ENCODE measurements at regions not wholly inside any gene's neighbourhood (a gene's known extent, or its start where the extent isn't known, plus 50 kb on each side); places are given as distances from the start of the nearest gene placed in this dataset.

DNA sequence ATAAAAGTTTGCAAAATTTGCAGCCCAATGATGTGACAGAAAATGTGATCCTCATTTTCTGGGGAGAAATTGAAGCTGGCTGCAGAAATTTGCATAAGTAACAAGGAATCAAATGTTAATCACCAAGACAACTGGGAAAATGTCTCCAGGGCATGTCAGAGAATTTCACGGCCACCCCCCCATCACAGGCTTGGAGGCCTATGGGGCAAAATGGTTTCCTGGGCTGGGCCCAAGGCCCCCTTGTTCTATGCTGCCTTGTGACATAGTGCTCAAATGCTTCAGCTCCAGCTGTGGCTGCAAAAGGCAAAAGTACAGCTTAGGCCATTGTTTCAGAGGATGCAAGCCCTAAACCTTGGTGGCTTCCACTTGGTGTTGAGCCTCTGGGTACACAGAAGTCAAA, 1202.6 kb downstream of the EPHA7 start:
- no peak overlapping the region for H3K4me3 ChIP-seq (ENCODE audit: low read length)
- H3K9me3 ChIP-seq (ENCODE audit: insufficient read depth, low read depth, low read length), result peaks cover 16% of the 10 kb centered on the region; the same call in 1 of the 2 replicates
- no peak overlapping the region for H3K9ac ChIP-seq (ENCODE audit: low read depth, low read length)
- H3K27me3 ChIP-seq (ENCODE audit: insufficient read depth, low read length), result no peaks in the 10 kb centered on the region
- no peak overlapping the region for H3K27ac ChIP-seq (ENCODE audit: low read length)
- no peaks in the 10 kb centered on the region for H3K36me3 ChIP-seq (ENCODE audit: insufficient read depth, low read depth, low read length)
- H3K4me1 ChIP-seq (ENCODE audit: insufficient read depth, low read length), result no peaks in the 10 kb centered on the region

DNA sequence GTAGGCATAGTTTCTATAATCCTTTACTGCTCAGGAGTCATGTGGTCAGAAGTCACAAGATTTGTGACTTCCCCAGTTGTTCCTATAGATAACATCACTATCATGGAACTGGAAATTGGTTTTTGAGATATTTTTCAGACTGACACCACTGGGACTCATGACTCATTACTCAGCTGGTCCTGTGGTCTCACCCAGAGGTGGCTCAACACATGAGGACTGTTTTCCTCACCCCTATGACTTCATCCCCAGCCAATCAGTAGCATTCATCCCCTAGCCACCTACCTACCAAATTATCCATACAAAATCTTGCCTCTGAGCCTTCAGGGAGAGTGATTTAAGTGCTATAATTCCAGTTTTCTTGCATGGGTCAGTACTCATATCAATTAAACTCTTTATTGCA, 1217.7 kb downstream of the EPHA7 start:
- H3K27me3 ChIP-seq (ENCODE audit: insufficient read depth, low read length), result no peaks in the 10 kb centered on the region
- no peaks in the 10 kb centered on the region for H3K4me1 ChIP-seq (ENCODE audit: insufficient read depth, low read length)
- no peak overlapping the region for H3K27ac ChIP-seq (ENCODE audit: low read length)

DNA sequence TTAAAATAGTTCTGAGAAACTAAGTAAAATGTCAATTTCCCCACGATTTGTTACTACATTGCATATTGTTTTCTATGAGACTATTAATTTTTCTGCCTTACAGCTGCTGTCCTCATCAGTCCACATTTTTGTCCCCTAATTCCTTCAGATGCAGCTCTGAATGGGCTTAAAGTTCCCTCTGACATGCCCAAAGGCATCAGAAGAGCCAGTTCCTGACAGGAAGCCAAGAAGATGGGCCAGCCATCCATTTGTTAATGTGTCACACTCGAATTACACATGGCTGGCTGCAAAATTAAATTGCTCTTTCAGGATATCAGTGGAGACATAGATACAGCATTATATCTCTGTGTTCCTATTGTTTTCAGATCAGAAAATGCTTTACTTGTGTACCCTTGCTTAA, 1223.0 kb downstream of the EPHA7 start:
- no peak overlapping the region for H3K9ac ChIP-seq (ENCODE audit: low read depth, low read length)

More for the DNA sequence above, 1217.7 kb downstream of the EPHA7 start:
- Histone ChIP-seq H3K9ac (ENCODE audit: low read depth, low read length) (no peak overlapping the region), H3K9me3 (ENCODE audit: insufficient read depth, low read depth, low read length) (peaks cover 9% of the 10 kb centered on the region), H3K36me3 (ENCODE audit: insufficient read depth, low read depth, low read length) (no peaks in the 10 kb centered on the region), H3K4me3 (ENCODE audit: low read length) (no peak overlapping the region)

DNA sequence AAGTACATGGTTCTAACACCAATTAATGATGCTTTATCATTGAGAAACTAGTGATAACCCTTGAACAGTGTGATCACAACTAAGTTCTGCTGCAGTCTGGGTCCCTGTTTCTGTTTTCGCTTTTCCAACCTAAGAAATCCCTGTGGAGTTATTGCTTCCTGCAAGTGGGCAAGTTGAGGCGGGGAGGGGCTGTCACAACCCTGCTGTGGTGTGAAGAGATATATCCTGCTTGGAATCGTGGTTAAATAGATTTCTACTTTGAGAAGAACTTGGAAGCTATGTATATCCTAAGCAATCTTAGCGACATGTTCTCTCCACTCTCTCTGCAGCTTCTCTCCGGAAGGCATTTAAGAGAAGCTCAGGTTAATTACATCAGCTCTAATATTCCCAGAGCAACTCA, 1223.6 kb downstream of the EPHA7 start:
- Histone ChIP-seq H3K4me3 (ENCODE audit: low read length) (no peak overlapping the region), H3K27ac (ENCODE audit: low read length) (no peak overlapping the region), H3K4me1 (ENCODE audit: insufficient read depth, low read length) (no peaks in the 10 kb centered on the region), H3K27me3 (ENCODE audit: insufficient read depth, low read length) (no peaks in the 10 kb centered on the region), H3K36me3 (ENCODE audit: insufficient read depth, low read depth, low read length) (no peaks in the 10 kb centered on the region), H3K9me3 (ENCODE audit: insufficient read depth, low read depth, low read length) (peaks cover 9% of the 10 kb centered on the region), H3K9ac (ENCODE audit: low read depth, low read length) (no peak overlapping the region)

More for the DNA sequence above, 1223.0 kb downstream of the EPHA7 start:
- no peak overlapping the region for H3K27ac ChIP-seq (ENCODE audit: low read length)
- H3K36me3 ChIP-seq (ENCODE audit: insufficient read depth, low read depth, low read length), result no peaks in the 10 kb centered on the region
- H3K4me1 ChIP-seq (ENCODE audit: insufficient read depth, low read length), result no peaks in the 10 kb centered on the region
- no peaks in the 10 kb centered on the region for H3K27me3 ChIP-seq (ENCODE audit: insufficient read depth, low read length)
- no peak overlapping the region for H3K4me3 ChIP-seq (ENCODE audit: low read length)
- peaks cover 9% of the 10 kb centered on the region for H3K9me3 ChIP-seq (ENCODE audit: insufficient read depth, low read depth, low read length)

DNA sequence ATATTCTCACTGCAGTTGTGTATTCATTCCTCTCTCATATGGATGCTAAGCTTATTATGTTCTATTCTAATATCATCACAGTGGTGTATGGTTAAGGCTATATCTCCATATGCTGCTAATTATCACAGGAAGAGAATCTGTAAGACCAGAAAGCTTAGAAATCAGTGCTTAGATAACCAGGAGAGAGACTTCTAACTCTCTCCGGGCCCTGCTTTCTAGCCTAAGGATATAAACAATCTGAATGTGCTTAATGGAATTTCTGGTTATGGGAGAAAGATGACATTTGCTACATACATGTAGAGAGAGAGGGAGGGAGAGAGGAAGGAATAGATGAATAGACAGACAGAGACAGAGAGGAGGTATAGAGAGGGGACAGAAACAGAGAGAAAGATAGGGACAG, 1231.3 kb downstream of the EPHA7 start:
- Histone ChIP-seq H3K9ac (ENCODE audit: low read depth, low read length) (no peak overlapping the region), H3K27ac (ENCODE audit: low read length) (no peak overlapping the region), H3K27me3 (ENCODE audit: insufficient read depth, low read length) (no peaks in the 10 kb centered on the region), H3K4me3 (ENCODE audit: low read length) (no peak overlapping the region), H3K4me1 (ENCODE audit: insufficient read depth, low read length) (0 out of 2 replicates have a peak, but pooled peaks cover 7% of the 10 kb centered on the region), H3K9me3 (ENCODE audit: insufficient read depth, low read depth, low read length) (no peaks in the 10 kb centered on the region), H3K36me3 (ENCODE audit: insufficient read depth, low read depth, low read length) (no peaks in the 10 kb centered on the region)

DNA sequence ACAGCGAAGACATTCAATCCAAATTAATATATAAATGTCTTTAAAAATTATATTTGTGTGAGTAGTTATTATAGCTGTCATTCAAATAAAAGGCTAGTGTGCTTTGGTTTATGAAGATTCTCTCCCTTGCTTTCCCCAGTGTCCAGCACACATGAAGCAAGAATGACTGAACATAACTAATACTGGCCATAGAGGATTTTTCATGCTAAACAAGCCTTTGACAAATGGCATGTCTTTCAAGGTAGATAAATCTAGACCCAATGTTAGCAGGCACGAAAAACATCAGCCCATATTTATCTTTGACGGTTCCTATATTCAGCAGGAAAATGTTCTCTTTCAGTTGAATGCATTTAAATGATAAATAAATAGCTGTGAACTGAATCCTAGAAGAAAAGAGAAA, 1234.4 kb downstream of the EPHA7 start:
- Histone ChIP-seq H3K9ac (ENCODE audit: low read depth, low read length) (no peak overlapping the region), H3K4me1 (ENCODE audit: insufficient read depth, low read length) (0 out of 2 replicates have a peak, but pooled peaks cover 7% of the 10 kb centered on the region), H3K9me3 (ENCODE audit: insufficient read depth, low read depth, low read length) (no peaks in the 10 kb centered on the region), H3K27me3 (ENCODE audit: insufficient read depth, low read length) (no peaks in the 10 kb centered on the region), H3K27ac (ENCODE audit: low read length) (no peak overlapping the region), H3K36me3 (ENCODE audit: insufficient read depth, low read depth, low read length) (no peaks in the 10 kb centered on the region), H3K4me3 (ENCODE audit: low read length) (no peak overlapping the region)

GRCh38 chr6:92181347-92181746, 1238.0 kb downstream of the EPHA7 start:
- H3K36me3 ChIP-seq (ENCODE audit: insufficient read depth, low read depth, low read length), result no peaks in the 10 kb centered on the region
- no peak overlapping the region for H3K4me3 ChIP-seq (ENCODE audit: low read length)
- H3K4me1 ChIP-seq (ENCODE audit: insufficient read depth, low read length), result no peaks in the 10 kb centered on the region
- H3K9me3 ChIP-seq (ENCODE audit: insufficient read depth, low read depth, low read length), result no peaks in the 10 kb centered on the region
- H3K27me3 ChIP-seq (ENCODE audit: insufficient read depth, low read length), result no peaks in the 10 kb centered on the region
- no peak overlapping the region for H3K27ac ChIP-seq (ENCODE audit: low read length)
- no peak overlapping the region for H3K9ac ChIP-seq (ENCODE audit: low read depth, low read length)

DNA sequence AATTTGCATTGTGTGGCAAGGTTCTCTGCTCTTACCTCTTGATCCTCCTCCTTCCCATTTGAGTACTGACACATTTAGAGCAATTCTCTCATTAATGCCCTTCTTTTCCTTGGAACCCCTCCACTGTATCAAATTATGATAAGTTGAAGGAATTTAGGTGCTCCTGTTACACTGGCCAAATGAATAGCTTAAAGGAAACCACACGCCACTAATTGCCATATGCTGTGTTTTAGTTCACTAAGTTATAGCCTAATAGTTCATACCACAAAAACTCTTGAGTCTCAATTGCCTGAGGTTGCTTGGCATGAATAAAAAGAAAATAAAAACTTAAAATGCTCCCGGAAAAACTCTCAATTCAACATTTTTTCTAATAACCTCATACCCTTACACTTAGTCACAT, 1239.3 kb downstream of the EPHA7 start:
- H3K27me3 ChIP-seq (ENCODE audit: insufficient read depth, low read length), result no peaks in the 10 kb centered on the region
- no peak overlapping the region for H3K9ac ChIP-seq (ENCODE audit: low read depth, low read length)
- no peak overlapping the region for H3K27ac ChIP-seq (ENCODE audit: low read length)
- no peaks in the 10 kb centered on the region for H3K36me3 ChIP-seq (ENCODE audit: insufficient read depth, low read depth, low read length)
- no peak overlapping the region for H3K4me3 ChIP-seq (ENCODE audit: low read length)
- H3K9me3 ChIP-seq (ENCODE audit: insufficient read depth, low read depth, low read length), result no peaks in the 10 kb centered on the region
- no peaks in the 10 kb centered on the region for H3K4me1 ChIP-seq (ENCODE audit: insufficient read depth, low read length)

- Histone ChIP-seq H3K27ac (ENCODE audit: low read length) (no peak overlapping the region), H3K4me1 (ENCODE audit: insufficient read depth, low read length) (peaks cover 2% of the 10 kb centered on the region; the same call in 1 of the 2 replicates), H3K9ac (ENCODE audit: low read depth, low read length) (no peak overlapping the region), H3K4me3 (ENCODE audit: low read length) (no peak overlapping the region), H3K9me3 (ENCODE audit: insufficient read depth, low read depth, low read length) (no peaks in the 10 kb centered on the region), H3K36me3 (ENCODE audit: insufficient read depth, low read depth, low read length) (no peaks in the 10 kb centered on the region), H3K27me3 (ENCODE audit: insufficient read depth, low read length) (no peaks in the 10 kb centered on the region)
Measured at GRCh38 chr6:92176666-92177065, 1242.7 kb downstream of the EPHA7 start.

DNA sequence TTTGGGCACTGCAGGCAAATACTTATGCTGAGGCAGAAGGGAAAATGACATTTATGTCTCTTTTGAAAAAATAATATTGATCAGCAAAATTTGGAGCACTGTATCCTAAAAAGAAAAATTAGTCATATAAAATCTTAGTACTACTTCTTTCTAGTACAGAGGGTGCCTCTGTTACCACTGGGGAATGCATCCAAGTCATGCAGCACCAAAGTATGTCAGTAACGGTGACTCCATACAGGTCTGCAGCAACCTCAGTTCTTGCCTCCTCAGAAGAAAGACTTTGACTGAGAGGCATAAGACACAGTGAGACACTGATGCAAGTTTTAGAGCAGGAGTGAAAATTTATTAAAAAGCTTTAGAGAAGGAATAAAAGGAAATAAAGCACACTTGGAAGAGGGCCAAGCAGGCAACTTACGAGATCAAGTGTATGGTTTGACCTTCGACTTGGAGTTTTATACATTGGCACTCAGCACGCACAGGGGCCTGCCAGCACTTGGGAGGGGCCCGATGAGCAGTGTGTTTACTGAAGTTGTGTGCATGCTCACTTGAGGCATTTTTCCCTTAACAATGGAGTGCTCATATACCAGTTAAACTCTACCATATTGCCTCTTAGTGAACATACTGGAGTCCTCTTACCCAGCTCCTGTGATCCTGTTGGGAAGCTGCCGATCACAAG, 1244.8 kb downstream of the EPHA7 start:
- Histone ChIP-seq H3K27ac (ENCODE audit: low read length) (no peak overlapping the region), H3K4me3 (ENCODE audit: low read length) (no peak overlapping the region), H3K36me3 (ENCODE audit: insufficient read depth, low read depth, low read length) (no peaks in the 10 kb centered on the region), H3K9ac (ENCODE audit: low read depth, low read length) (no peak overlapping the region), H3K27me3 (ENCODE audit: insufficient read depth, low read length) (no peaks in the 10 kb centered on the region), H3K9me3 (ENCODE audit: insufficient read depth, low read depth, low read length) (no peaks in the 10 kb centered on the region), H3K4me1 (ENCODE audit: insufficient read depth, low read length) (peaks cover 4% of the 10 kb centered on the region; the same call in 1 of the 2 replicates)

DNA sequence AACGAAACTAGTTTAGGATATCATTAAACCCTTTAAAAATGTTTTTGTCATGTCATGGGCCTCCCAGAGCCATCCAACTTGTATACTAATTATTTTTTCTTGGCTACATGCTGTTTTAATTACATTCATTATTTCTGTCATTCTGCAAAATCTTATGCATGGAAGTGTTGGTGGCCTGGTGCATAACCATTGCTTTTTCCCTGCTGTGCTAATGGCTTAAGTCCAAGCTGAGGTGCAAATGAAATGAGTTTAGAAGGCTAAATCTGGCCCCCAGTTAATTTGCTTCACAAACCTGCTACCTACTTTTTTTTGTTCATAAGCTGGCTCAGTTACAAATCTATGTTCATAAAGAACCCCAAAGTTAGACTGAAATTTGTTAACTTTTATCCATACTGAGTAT, 1249.9 kb downstream of the EPHA7 start:
- H3K9me3 ChIP-seq (ENCODE audit: insufficient read depth, low read depth, low read length), result no peaks in the 10 kb centered on the region
- no peak overlapping the region for H3K4me3 ChIP-seq (ENCODE audit: low read length)
- H3K36me3 ChIP-seq (ENCODE audit: insufficient read depth, low read depth, low read length), result no peaks in the 10 kb centered on the region
- no peak overlapping the region for H3K9ac ChIP-seq (ENCODE audit: low read depth, low read length)
- H3K27ac ChIP-seq (ENCODE audit: low read length), result no peak overlapping the region
- peaks cover 6% of the 10 kb centered on the region; the same call in 1 of the 2 replicates for H3K4me1 ChIP-seq (ENCODE audit: insufficient read depth, low read length)
- H3K27me3 ChIP-seq (ENCODE audit: insufficient read depth, low read length), result no peaks in the 10 kb centered on the region

GRCh38 chr6:92166666-92167065, 1252.7 kb downstream of the EPHA7 start:
- peaks cover 4% of the 10 kb centered on the region; the same call in 1 of the 2 replicates for H3K4me1 ChIP-seq (ENCODE audit: insufficient read depth, low read length)
- no peaks in the 10 kb centered on the region for H3K9me3 ChIP-seq (ENCODE audit: insufficient read depth, low read depth, low read length)
- no peaks in the 10 kb centered on the region for H3K27me3 ChIP-seq (ENCODE audit: insufficient read depth, low read length)
- no peak overlapping the region for H3K4me3 ChIP-seq (ENCODE audit: low read length)
- H3K36me3 ChIP-seq (ENCODE audit: insufficient read depth, low read depth, low read length), result no peaks in the 10 kb centered on the region
- no peak overlapping the region for H3K27ac ChIP-seq (ENCODE audit: low read length)
- H3K9ac ChIP-seq (ENCODE audit: low read depth, low read length), result no peak overlapping the region
